ENCODE measurements at regions not wholly inside any gene's neighbourhood (a gene's known extent, or its start where the extent isn't known, plus 50 kb on each side); places are given as distances from the start of the nearest gene placed in this dataset.

GRCh38 chr6:19988555-19988954 is 151.4 kb downstream of the ID4 start:
- TF ChIP-seq CTCF (IDR thresholded peaks at IDR 0.05; ENCODE audit: insufficient read depth, low read length) = no peak
- no peak overlapping the region for H3K4me3 ChIP-seq (ENCODE audit: low read depth, low read length)
- peak; percentile 11 for DNase-seq (ENCODE audit: low read depth)

- DNase-seq (ENCODE audit: low read depth) = no peak
- no peak for TF ChIP-seq CTCF (IDR thresholded peaks at IDR 0.05; ENCODE audit: insufficient read depth, low read length)
- H3K4me3 ChIP-seq (ENCODE audit: low read depth, low read length) = no peak overlapping the region
Observed at GRCh38 chr6:19991176-19991575, 154.0 kb downstream of the ID4 start.

- H3K4me3 ChIP-seq (ENCODE audit: low read depth, low read length) = no peak overlapping the region
- DNase-seq (ENCODE audit: low read depth) = no peak
Observed at GRCh38 chr6:19994909-19995308, 157.7 kb downstream of the ID4 start.

GRCh38 chr6:19995575-19996257 is 158.5 kb downstream of the ID4 start:
- TF ChIP-seq CTCF (IDR thresholded peaks at IDR 0.05; ENCODE audit: insufficient read depth, low read length) = no peak
- no peak overlapping the region for H3K4me3 ChIP-seq (ENCODE audit: low read depth, low read length)
- DNase-seq (ENCODE audit: low read depth) = no peak

More at GRCh38 chr6:19994909-19995308, 157.7 kb downstream of the ID4 start:
- no peak for TF ChIP-seq CTCF (IDR thresholded peaks at IDR 0.05; ENCODE audit: insufficient read depth, low read length)

GRCh38 chr6:19997104-19997503 is 159.9 kb downstream of the ID4 start:
- H3K4me3 ChIP-seq (ENCODE audit: low read depth, low read length) = no peak overlapping the region
- DNase-seq (ENCODE audit: low read depth) = no peak
- no peak for TF ChIP-seq CTCF (IDR thresholded peaks at IDR 0.05; ENCODE audit: insufficient read depth, low read length)

- no peak for DNase-seq (ENCODE audit: low read depth)
- TF ChIP-seq CTCF (IDR thresholded peaks at IDR 0.05; ENCODE audit: insufficient read depth, low read length) = no peak
- no peak overlapping the region for H3K4me3 ChIP-seq (ENCODE audit: low read depth, low read length)
Observed at GRCh38 chr6:19998541-19998940, 161.4 kb downstream of the ID4 start.

Measured in fibroblast of the aortic adventitia (primary cell).